HUES6 (cell line): ENCODE measurements at regions not wholly inside any gene's neighbourhood (a gene's known extent, or its start where the extent isn't known, plus 50 kb on each side); places are given as distances from the start of the nearest gene placed in this dataset.
A peak's percentile ranks its signal among the peaks of the same experiment; 100 is the strongest.

ENCODE experiments used
- H3K27ac ChIP-seq: 2 replicates; pipeline ENCODE4 v1.7.0; 2013; ENCODE audit warnings: low read depth, mild to moderate bottlenecking, low read length, inconsistent platforms
- H3K27me3 ChIP-seq: 2 replicates; pipeline ENCODE4 v1.6.1; 2013; ENCODE audit warnings: low read length; ENCODE audit not compliant: control insufficient read depth, insufficient read depth
- H3K36me3 ChIP-seq: 2 replicates; pipeline ENCODE4 v1.6.1; 2013; ENCODE audit warnings: low read length; ENCODE audit not compliant: control insufficient read depth, insufficient read depth
- H3K4me1 ChIP-seq: 2 replicates; pipeline ENCODE4 v1.6.1; 2013; ENCODE audit warnings: low read length; ENCODE audit not compliant: control insufficient read depth, insufficient read depth
- H3K4me3 ChIP-seq: 2 replicates; pipeline ENCODE4 v1.5.1; 2013; ENCODE audit warnings: low read depth, low read length
- H3K9ac ChIP-seq: one replicate; pipeline ENCODE4 v1.6.1; 2013; ENCODE audit warnings: mild to moderate bottlenecking, low read length
- H3K9me3 ChIP-seq: 2 replicates; pipeline ENCODE4 v1.6.1; 2013; ENCODE audit warnings: low read depth, low read length; ENCODE audit not compliant: control insufficient read depth, insufficient read depth

- no peak overlapping the region for H3K27ac ChIP-seq
- H3K36me3 ChIP-seq: no peaks in the 10 kb centered on the region
- H3K9me3 ChIP-seq: no peaks in the 10 kb centered on the region
- H3K4me1 ChIP-seq: peaks cover 12% of the 10 kb centered on the region
- no peaks in the 10 kb centered on the region; the same call in 1 of the 2 replicates for H3K27me3 ChIP-seq
- H3K9ac ChIP-seq: no peak overlapping the region
- H3K4me3 ChIP-seq: no peak overlapping the region
Measured at GRCh38 chr15:93483923-93484322, 394.9 kb upstream of the RGMA start.

GRCh38 chr15:93482731-93483130 lies 393.7 kb upstream of the RGMA start:
- Histone ChIP-seq H3K27ac (no peak overlapping the region), H3K9ac (no peak overlapping the region), H3K4me3 (no peak overlapping the region), H3K9me3 (no peaks in the 10 kb centered on the region), H3K27me3 (peaks cover 5% of the 10 kb centered on the region; the same call in 1 of the 2 replicates), H3K36me3 (no peaks in the 10 kb centered on the region), H3K4me1 (peaks cover 23% of the 10 kb centered on the region)

GRCh38 chr15:93479715-93480114 lies 390.7 kb upstream of the RGMA start:
- H3K4me3 ChIP-seq: no peak overlapping the region
- no peaks in the 10 kb centered on the region for H3K36me3 ChIP-seq
- peaks cover 5% of the 10 kb centered on the region; the same call in 1 of the 2 replicates for H3K27me3 ChIP-seq
- H3K9ac ChIP-seq: no peak overlapping the region
- H3K9me3 ChIP-seq: peaks cover 6% of the 10 kb centered on the region; the same call in 1 of the 2 replicates
- H3K4me1 ChIP-seq: peaks cover 32% of the 10 kb centered on the region
- H3K27ac ChIP-seq: no peak overlapping the region

GRCh38 chr15:93478947-93479346 lies 389.9 kb upstream of the RGMA start:
- no peak overlapping the region for H3K9ac ChIP-seq
- no peak overlapping the region for H3K27ac ChIP-seq
- peaks cover 5% of the 10 kb centered on the region; the same call in 1 of the 2 replicates for H3K27me3 ChIP-seq
- H3K36me3 ChIP-seq: no peaks in the 10 kb centered on the region
- H3K4me3 ChIP-seq: no peak overlapping the region
- peaks cover 32% of the 10 kb centered on the region for H3K4me1 ChIP-seq
- H3K9me3 ChIP-seq: peaks cover 6% of the 10 kb centered on the region; the same call in 1 of the 2 replicates

GRCh38 chr15:93477721-93478120 lies 388.7 kb upstream of the RGMA start:
- Histone ChIP-seq H3K36me3 (no peaks in the 10 kb centered on the region), H3K27me3 (peaks cover 5% of the 10 kb centered on the region; the same call in 1 of the 2 replicates), H3K9ac (peak overlapping the region; percentile 10)

GRCh38 chr15:93477188-93477587 lies 388.2 kb upstream of the RGMA start:
- Histone ChIP-seq H3K4me1 (peaks cover 32% of the 10 kb centered on the region), H3K27me3 (peaks cover 5% of the 10 kb centered on the region; the same call in 1 of the 2 replicates), H3K4me3 (no peak overlapping the region), H3K9ac (peak overlapping the region; percentile 45), H3K9me3 (peaks cover 6% of the 10 kb centered on the region; the same call in 1 of the 2 replicates), H3K36me3 (no peaks in the 10 kb centered on the region), H3K27ac (peak overlapping the region; percentile 60)

More at GRCh38 chr15:93477721-93478120, 388.7 kb upstream of the RGMA start:
- peaks cover 6% of the 10 kb centered on the region; the same call in 1 of the 2 replicates for H3K9me3 ChIP-seq
- 0 out of 2 replicates have a peak overlapping the region, but pooled peaks have one; percentile 3 for H3K4me3 ChIP-seq
- H3K4me1 ChIP-seq: peaks cover 32% of the 10 kb centered on the region
- peak overlapping the region; percentile 64; the same call in 1 of the 2 replicates for H3K27ac ChIP-seq

GRCh38 chr15:93476491-93477177 lies 387.6 kb upstream of the RGMA start:
- Histone ChIP-seq H3K9ac (peak overlapping the region; percentile 45), H3K9me3 (peaks cover 6% of the 10 kb centered on the region; the same call in 1 of the 2 replicates), H3K36me3 (no peaks in the 10 kb centered on the region), H3K4me1 (peaks cover 32% of the 10 kb centered on the region), H3K27me3 (peaks cover 5% of the 10 kb centered on the region; the same call in 1 of the 2 replicates), H3K4me3 (no peak overlapping the region), H3K27ac (peak overlapping the region; percentile 60)

GRCh38 chr15:93474728-93475127 lies 385.7 kb upstream of the RGMA start:
- peaks cover 5% of the 10 kb centered on the region; the same call in 1 of the 2 replicates for H3K27me3 ChIP-seq
- H3K36me3 ChIP-seq: no peaks in the 10 kb centered on the region
- H3K4me3 ChIP-seq: no peak overlapping the region
- peaks cover 6% of the 10 kb centered on the region; the same call in 1 of the 2 replicates for H3K9me3 ChIP-seq
- no peak overlapping the region for H3K27ac ChIP-seq
- no peak overlapping the region for H3K9ac ChIP-seq
- H3K4me1 ChIP-seq: peaks cover 28% of the 10 kb centered on the region

- Histone ChIP-seq H3K27me3 (no peaks in the 10 kb centered on the region), H3K9me3 (no peaks in the 10 kb centered on the region), H3K4me3 (no peak overlapping the region), H3K27ac (no peak overlapping the region), H3K36me3 (no peaks in the 10 kb centered on the region), H3K4me1 (peaks cover 10% of the 10 kb centered on the region; the same call in 1 of the 2 replicates), H3K9ac (no peak overlapping the region)
Measured at GRCh38 chr15:93469994-93470393, 381.0 kb upstream of the RGMA start.

- no peaks in the 10 kb centered on the region; the same call in 1 of the 2 replicates for H3K27me3 ChIP-seq
- H3K4me1 ChIP-seq: peaks cover 10% of the 10 kb centered on the region; the same call in 1 of the 2 replicates
- no peak overlapping the region for H3K9ac ChIP-seq
- H3K36me3 ChIP-seq: no peaks in the 10 kb centered on the region
- no peaks in the 10 kb centered on the region for H3K9me3 ChIP-seq
- no peak overlapping the region for H3K27ac ChIP-seq
- no peak overlapping the region for H3K4me3 ChIP-seq
Measured at GRCh38 chr15:93467337-93467736, 378.3 kb upstream of the RGMA start.

GRCh38 chr15:93466380-93466779 lies 377.4 kb upstream of the RGMA start:
- H3K9ac ChIP-seq: no peak overlapping the region
- H3K36me3 ChIP-seq: no peaks in the 10 kb centered on the region
- H3K27me3 ChIP-seq: no peaks in the 10 kb centered on the region; the same call in 1 of the 2 replicates

More at GRCh38 chr15:93466380-93466779, 377.4 kb upstream of the RGMA start:
- Histone ChIP-seq H3K4me1 (peaks cover 10% of the 10 kb centered on the region; the same call in 1 of the 2 replicates), H3K27ac (no peak overlapping the region), H3K9me3 (no peaks in the 10 kb centered on the region), H3K4me3 (no peak overlapping the region)
